AG09309 (cell line): ENCODE measurements at regions not wholly inside any gene's neighbourhood (a gene's known extent, or its start where the extent isn't known, plus 50 kb on each side); places are given as distances from the start of the nearest gene placed in this dataset.

Source experiments
- DNase-seq: peaks from one replicate; pipeline ENCODE4 v3.0.0-alpha.2; 2010; ENCODE audit warnings: low read depth
- H3K4me3 ChIP-seq: 2 replicates; pipeline ENCODE4 v1.5.1; 2011; ENCODE audit warnings: mild to moderate bottlenecking, low read depth, low read length, moderate library complexity; ENCODE audit not compliant: control insufficient read depth
- CTCF ChIP-seq: IDR thresholded peaks from 2 replicates; pipeline ENCODE4 v1.5.1; 2011; ENCODE audit warnings: mild to moderate bottlenecking, low read depth, low read length, inconsistent platforms; ENCODE audit not compliant: insufficient read depth, control insufficient read depth; ENCODE audit errors: missing control alignments

GRCh38 chr11:91978747-91979146 lies 245.9 kb upstream of the FAT3 start:
- no peak for DNase-seq
- H3K4me3 ChIP-seq = no peak overlapping the region
- TF ChIP-seq CTCF = no peak

- H3K4me3 ChIP-seq = no peak overlapping the region
- TF ChIP-seq CTCF = no peak
- DNase-seq = no peak
Measured at GRCh38 chr11:91972665-91973266, 251.9 kb upstream of the FAT3 start.

- H3K4me3 ChIP-seq = no peak overlapping the region
- TF ChIP-seq CTCF = no peak
- no peak for DNase-seq
Measured at GRCh38 chr11:91970624-91971023, 254.0 kb upstream of the FAT3 start.

- no peak overlapping the region for H3K4me3 ChIP-seq
- no peak for TF ChIP-seq CTCF
- no peak for DNase-seq
Measured at GRCh38 chr11:91969486-91969885, 255.1 kb upstream of the FAT3 start.

GRCh38 chr11:91967691-91968045 lies 256.9 kb upstream of the FAT3 start:
- no peak for DNase-seq
- no peak overlapping the region for H3K4me3 ChIP-seq
- no peak for TF ChIP-seq CTCF

- no peak overlapping the region for H3K4me3 ChIP-seq
- TF ChIP-seq CTCF = no peak
- DNase-seq = no peak
Measured at GRCh38 chr11:91967026-91967690, 257.5 kb upstream of the FAT3 start.
